Chondrocyte (in vitro differentiated cells): ENCODE measurements at regions not wholly inside any gene's neighbourhood (a gene's known extent, or its start where the extent isn't known, plus 50 kb on each side); places are given as distances from the start of the nearest gene placed in this dataset.

Experiments
- DNase-seq: peaks from one replicate; pipeline ENCODE4 v3.0.0; 2021; ENCODE audit warnings: mixed read lengths, low spot score
- H3K27ac Mint-ChIP-seq: one replicate; pipeline ENCODE4 v1.8.0; 2021; ENCODE audit warnings: mild to moderate bottlenecking, moderate library complexity, mixed read lengths; ENCODE audit not compliant: unreplicated experiment
- H3K27me3 Mint-ChIP-seq: 2 replicates; pipeline ENCODE4 v1.8.0; 2021; ENCODE audit warnings: low read depth, mixed read lengths
- H3K36me3 Mint-ChIP-seq: 2 replicates; pipeline ENCODE4 v1.8.0; 2021; ENCODE audit warnings: low read depth, mixed read lengths
- H3K4me1 Mint-ChIP-seq: 2 replicates; pipeline ENCODE4 v1.8.0; 2021; ENCODE audit warnings: low read depth, mild to moderate bottlenecking, mixed read lengths
- H3K4me3 Mint-ChIP-seq: one replicate; pipeline ENCODE4 v1.8.0; 2021; ENCODE audit warnings: mild to moderate bottlenecking, moderate library complexity, mixed read lengths; ENCODE audit not compliant: unreplicated experiment
- H3K9me3 Mint-ChIP-seq: 2 replicates; pipeline ENCODE4 v1.8.0; 2021; ENCODE audit warnings: low read depth, mixed read lengths
- TF ChIP-seq, protein P1 (sequence below): fragments of 200-600 bp; sonication (generic); IDR thresholded peaks from 2 replicates; pipeline ENCODE4 v1.5.0; 2021; ENCODE audit warnings: antibody characterized with exemption, mild to moderate bottlenecking, moderate library complexity

DNA sequence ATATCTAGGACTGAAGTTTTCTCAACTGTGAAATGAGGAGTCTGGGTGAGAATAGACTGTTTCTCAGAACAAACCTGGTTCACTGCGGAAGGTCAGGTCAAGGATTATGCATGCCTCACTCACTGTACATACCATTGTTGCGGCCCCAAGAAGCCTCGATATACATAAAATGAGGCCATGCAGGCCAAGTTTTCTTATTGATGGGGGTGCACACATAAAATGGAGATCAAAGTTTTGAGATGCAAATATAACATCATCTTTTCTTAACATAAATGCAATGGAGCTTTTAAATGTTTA lies 1366.1 kb upstream of the CELF4 start:
- no peaks in the 10 kb centered on the region for H3K4me1 Mint-ChIP-seq
- no peak overlapping the region for H3K27ac Mint-ChIP-seq
- DNase-seq: no peak
- H3K36me3 Mint-ChIP-seq: no peaks in the 10 kb centered on the region
- H3K4me3 Mint-ChIP-seq: no peak overlapping the region
- no peaks in the 10 kb centered on the region for H3K27me3 Mint-ChIP-seq
- TF ChIP-seq, protein P1, sequence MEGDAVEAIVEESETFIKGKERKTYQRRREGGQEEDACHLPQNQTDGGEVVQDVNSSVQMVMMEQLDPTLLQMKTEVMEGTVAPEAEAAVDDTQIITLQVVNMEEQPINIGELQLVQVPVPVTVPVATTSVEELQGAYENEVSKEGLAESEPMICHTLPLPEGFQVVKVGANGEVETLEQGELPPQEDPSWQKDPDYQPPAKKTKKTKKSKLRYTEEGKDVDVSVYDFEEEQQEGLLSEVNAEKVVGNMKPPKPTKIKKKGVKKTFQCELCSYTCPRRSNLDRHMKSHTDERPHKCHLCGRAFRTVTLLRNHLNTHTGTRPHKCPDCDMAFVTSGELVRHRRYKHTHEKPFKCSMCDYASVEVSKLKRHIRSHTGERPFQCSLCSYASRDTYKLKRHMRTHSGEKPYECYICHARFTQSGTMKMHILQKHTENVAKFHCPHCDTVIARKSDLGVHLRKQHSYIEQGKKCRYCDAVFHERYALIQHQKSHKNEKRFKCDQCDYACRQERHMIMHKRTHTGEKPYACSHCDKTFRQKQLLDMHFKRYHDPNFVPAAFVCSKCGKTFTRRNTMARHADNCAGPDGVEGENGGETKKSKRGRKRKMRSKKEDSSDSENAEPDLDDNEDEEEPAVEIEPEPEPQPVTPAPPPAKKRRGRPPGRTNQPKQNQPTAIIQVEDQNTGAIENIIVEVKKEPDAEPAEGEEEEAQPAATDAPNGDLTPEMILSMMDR: no peak
- H3K9me3 Mint-ChIP-seq: peaks cover 1% of the 10 kb centered on the region

DNA sequence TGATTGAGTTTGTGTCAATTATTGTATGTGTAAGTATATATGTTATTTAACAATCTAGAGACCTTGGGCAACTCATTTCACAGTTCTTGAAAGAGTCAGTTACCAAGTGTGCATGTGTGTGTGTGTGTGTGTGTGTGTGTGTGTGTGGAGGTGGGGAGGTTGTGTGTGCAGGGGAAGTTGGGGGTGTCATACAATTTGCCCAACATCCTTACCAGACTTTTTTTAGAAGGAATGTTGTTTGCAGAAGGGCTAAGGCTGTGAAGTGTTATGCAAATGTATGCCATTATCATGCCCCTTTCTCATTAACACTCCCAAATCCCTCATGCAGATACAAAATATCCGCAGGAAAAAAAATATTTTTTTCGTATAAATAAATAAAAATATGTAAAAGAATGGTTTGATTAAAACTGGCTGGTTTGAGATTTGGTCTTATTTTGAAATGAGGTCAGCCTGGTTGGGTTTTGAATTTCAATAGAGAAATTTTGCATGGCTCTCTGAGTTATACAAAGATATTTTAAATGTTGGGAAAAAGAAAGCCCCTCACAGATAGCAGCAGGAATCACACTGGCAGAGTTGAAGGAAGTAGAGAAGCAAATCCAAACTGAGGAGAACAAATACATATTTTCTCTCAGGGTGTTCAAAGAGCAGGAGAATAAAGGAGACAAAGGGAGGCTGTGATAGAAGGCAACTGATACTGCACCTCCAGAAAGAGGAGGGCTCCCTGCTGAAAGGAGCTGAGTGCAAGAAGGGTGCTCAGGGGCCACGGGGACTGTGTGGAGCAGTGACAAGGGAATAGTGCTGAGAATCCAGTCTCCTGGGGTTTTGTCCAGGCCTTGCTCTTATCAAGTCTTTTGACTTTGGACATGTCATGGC lies 1365.5 kb upstream of the CELF4 start:
- Mint-ChIP-seq H3K27ac (no peak overlapping the region), H3K4me1 (no peaks in the 10 kb centered on the region), H3K36me3 (no peaks in the 10 kb centered on the region), H3K4me3 (no peak overlapping the region), H3K9me3 (peaks cover 5% of the 10 kb centered on the region), H3K27me3 (no peaks in the 10 kb centered on the region)
- TF ChIP-seq, protein P1: no peak
- no peak for DNase-seq

DNA sequence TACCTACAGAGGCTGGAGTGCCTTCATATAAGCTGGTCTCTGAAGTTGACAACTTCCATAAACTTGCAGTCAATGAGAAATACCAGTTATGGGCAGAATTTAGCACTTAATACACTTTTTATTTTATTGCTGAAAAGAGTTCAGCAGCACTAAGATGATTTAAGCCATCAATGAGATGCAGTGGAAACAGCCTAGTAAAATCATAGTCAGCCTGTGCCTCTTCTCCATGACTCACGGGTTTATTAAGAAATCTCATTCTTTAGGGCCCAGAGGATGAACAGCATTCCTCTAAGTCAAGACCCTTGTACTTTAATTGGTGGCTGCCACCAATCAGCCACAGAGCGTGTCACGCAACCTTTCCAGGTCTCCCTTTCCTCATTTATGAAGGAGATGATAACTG lies 1357.9 kb upstream of the CELF4 start:
- TF ChIP-seq, protein P1: no peak
- Mint-ChIP-seq H3K4me3 (no peak overlapping the region), H3K36me3 (no peaks in the 10 kb centered on the region), H3K27ac (no peak overlapping the region), H3K27me3 (no peaks in the 10 kb centered on the region), H3K9me3 (peaks cover 13% of the 10 kb centered on the region), H3K4me1 (no peaks in the 10 kb centered on the region)
- no peak for DNase-seq

DNA sequence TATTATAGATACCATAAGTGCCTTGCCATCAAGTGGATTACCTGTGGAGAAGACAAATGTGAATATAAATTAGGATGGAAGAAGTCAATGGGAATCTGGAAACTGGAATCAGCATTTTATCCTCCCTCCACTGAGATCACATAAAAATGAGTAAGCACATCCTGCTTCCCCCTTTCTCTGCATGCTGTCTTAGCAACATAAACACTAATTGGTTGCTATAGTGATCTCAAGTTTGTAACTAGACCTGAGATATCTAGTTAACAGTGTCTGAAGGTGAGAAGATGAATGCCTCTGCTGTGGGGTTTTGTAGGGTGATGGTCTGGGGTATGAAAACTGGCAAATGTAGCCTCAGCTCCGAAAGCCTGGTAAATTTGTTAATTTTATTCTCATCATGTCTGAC lies 1357.5 kb upstream of the CELF4 start:
- H3K4me1 Mint-ChIP-seq: no peaks in the 10 kb centered on the region
- peaks cover 14% of the 10 kb centered on the region for H3K9me3 Mint-ChIP-seq
- H3K27me3 Mint-ChIP-seq: no peaks in the 10 kb centered on the region
- no peak overlapping the region for H3K27ac Mint-ChIP-seq
- no peak overlapping the region for H3K4me3 Mint-ChIP-seq
- TF ChIP-seq, protein P1: no peak
- no peaks in the 10 kb centered on the region for H3K36me3 Mint-ChIP-seq
- DNase-seq: no peak

DNA sequence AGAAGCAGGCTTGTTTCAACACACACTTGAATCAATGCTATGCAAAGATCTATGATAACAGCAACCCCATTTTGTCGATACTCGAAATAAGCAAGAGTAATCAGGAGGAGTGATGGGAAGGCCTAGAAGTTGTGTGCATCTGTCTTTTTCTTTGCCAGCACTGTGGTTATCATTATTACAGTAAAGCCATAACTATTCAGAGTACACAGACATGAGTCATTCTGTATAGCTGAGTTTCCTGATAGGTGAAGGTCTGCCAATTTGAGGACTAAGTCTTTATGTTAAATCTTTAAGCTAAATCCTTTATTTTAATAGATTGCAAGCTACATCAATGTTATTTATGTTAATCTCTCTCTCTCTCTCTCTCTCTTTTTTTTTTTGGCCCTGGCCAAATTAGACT lies 1344.4 kb upstream of the CELF4 start:
- no peak overlapping the region for H3K27ac Mint-ChIP-seq
- H3K4me3 Mint-ChIP-seq: no peak overlapping the region
- no peaks in the 10 kb centered on the region for H3K27me3 Mint-ChIP-seq
- no peak for DNase-seq
- no peaks in the 10 kb centered on the region for H3K9me3 Mint-ChIP-seq
- TF ChIP-seq, protein P1: no peak
- no peaks in the 10 kb centered on the region for H3K36me3 Mint-ChIP-seq
- H3K4me1 Mint-ChIP-seq: no peaks in the 10 kb centered on the region
